GM23248 (cell line): ENCODE measurements at regions not wholly inside any gene's neighbourhood (a gene's known extent, or its start where the extent isn't known, plus 50 kb on each side); places are given as distances from the start of the nearest gene placed in this dataset.

Experiments used
- EZH2 ChIP-seq: fragments of 200-600 bp; sonication (generic); IDR thresholded peaks from 2 replicates; pipeline ENCODE4 v1.6.1; 2018; ENCODE audit warnings: antibody characterized with exemption, mild to moderate bottlenecking; ENCODE audit not compliant: insufficient read depth, poor library complexity, severe bottlenecking
- EZH2phosphoT487 ChIP-seq: fragments of 200-600 bp; sonication (generic); IDR thresholded peaks from 2 replicates; pipeline ENCODE4 v1.6.1; 2018; ENCODE audit warnings: antibody characterized with exemption, moderate library complexity, mild to moderate bottlenecking, low read depth; ENCODE audit not compliant: insufficient read depth

DNA sequence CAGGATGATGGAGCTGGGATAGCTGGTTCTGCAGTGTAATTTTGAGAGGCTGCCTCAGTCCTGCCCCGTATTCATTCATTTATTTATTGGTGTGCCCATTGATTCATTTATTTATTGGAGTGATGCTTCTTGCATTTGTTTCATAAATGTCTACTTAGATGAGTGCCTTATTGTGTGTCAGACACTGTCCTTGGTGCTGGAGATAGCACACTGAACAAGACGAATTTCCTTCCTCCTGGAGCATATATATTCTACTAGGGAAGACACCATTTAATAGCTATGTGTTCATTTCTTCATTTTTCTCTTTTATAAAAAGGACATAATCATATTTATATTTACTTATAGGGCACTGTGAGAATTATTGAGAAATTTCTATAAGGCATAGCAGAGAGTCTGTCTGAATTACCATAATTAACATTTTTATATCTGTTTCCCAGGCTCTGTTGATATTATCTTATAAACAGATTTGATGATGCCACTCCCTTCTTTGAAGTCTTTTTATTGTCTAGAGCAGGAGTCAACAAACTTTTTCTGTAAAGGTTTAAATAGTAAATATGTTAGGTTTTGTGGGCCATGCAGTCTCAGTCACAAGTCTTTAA lies 433.9 kb upstream of the ZNF608 start:
- no peak for TF ChIP-seq EZH2phosphoT487
- TF ChIP-seq EZH2, result no peak
